HG02852 (cell line): ENCODE measurements at regions not wholly inside any gene's neighbourhood (a gene's known extent, or its start where the extent isn't known, plus 50 kb on each side); places are given as distances from the start of the nearest gene placed in this dataset.
A peak's percentile ranks its signal among the peaks of the same experiment; 100 is the strongest.
"Not testable (repeated sequence)": the region's sequence is repeated elsewhere in the genome, so short reads cannot be mapped to it uniquely, and the experiment has no call there.

Experiments
- ATAC-seq: cut with Tn5 transposase; IDR thresholded peaks from one replicate; pipeline ENCODE4 v1.9.1; 2021; ENCODE audit warnings: mild to moderate bottlenecking, moderate library complexity; ENCODE audit not compliant: unreplicated experiment

GRCh38 chr6:27807441-27808241 is 104.6 kb downstream of the OR2B2 start:
- ATAC-seq: peak; percentile 63

GRCh38 chr6:27806981-27807440 is 105.2 kb downstream of the OR2B2 start:
- ATAC-seq: no peak

GRCh38 chr6:27805347-27805746 is 106.8 kb downstream of the OR2B2 start:
- no peak for ATAC-seq

- ATAC-seq: no peak
These were observed 107.3 kb downstream of the OR2B2 start for GRCh38 chr6:27804851-27805250.

- no peak for ATAC-seq
These were observed 111.3 kb downstream of the OR2B2 start for GRCh38 chr6:27800731-27801373.

- no peak for ATAC-seq
These were observed 114.2 kb downstream of the OR2B2 start for GRCh38 chr6:27797960-27798359.

GRCh38 chr6:27796736-27797481 is 115.3 kb downstream of the OR2B2 start:
- not testable (repeated sequence) for ATAC-seq

GRCh38 chr6:27795697-27796494 is 116.3 kb downstream of the OR2B2 start:
- ATAC-seq: no peak

GRCh38 chr6:27791182-27791943 is 120.8 kb downstream of the OR2B2 start:
- ATAC-seq: no peak

- ATAC-seq: not testable (repeated sequence)
These were observed 123.8 kb downstream of the OR2B2 start for GRCh38 chr6:27788376-27788775.

GRCh38 chr6:27786048-27786447 is 126.1 kb downstream of the OR2B2 start:
- no peak for ATAC-seq

GRCh38 chr6:27785294-27785693 is 126.9 kb downstream of the OR2B2 start:
- no peak for ATAC-seq

- no peak for ATAC-seq
These were observed 129.4 kb downstream of the OR2B2 start for GRCh38 chr6:27782748-27783147.

- ATAC-seq: no peak
These were observed 133.4 kb downstream of the OR2B2 start for GRCh38 chr6:27778625-27779417.

- no peak for ATAC-seq
These were observed 134.4 kb downstream of the OR2B2 start for GRCh38 chr6:27777614-27778355.

- no peak for ATAC-seq
These were observed 135.1 kb downstream of the OR2B2 start for GRCh38 chr6:27777126-27777525.

- no peak for ATAC-seq
These were observed 135.7 kb downstream of the OR2B2 start for GRCh38 chr6:27776504-27776903.

GRCh38 chr6:27775796-27776184 is 136.4 kb downstream of the OR2B2 start:
- ATAC-seq: no peak
